NOMO-1 (cell line): ENCODE measurements at regions not wholly inside any gene's neighbourhood (a gene's known extent, or its start where the extent isn't known, plus 50 kb on each side); places are given as distances from the start of the nearest gene placed in this dataset.

Experiments
- DNase-seq, 2 experiments: peaks; one replicate each; lab custom pipeline; 2025; ENCODE audit not compliant: unreplicated experiment in 2 of 2; lab: John Stamatoyannopoulos, UW

GRCh38 chr13:107091428-107091827 lies 523.5 kb upstream of the ARGLU1 start:
- no peak for DNase-seq

- no peak for DNase-seq
Measured at GRCh38 chr13:107088061-107088460, 520.1 kb upstream of the ARGLU1 start.

GRCh38 chr13:107079423-107080049 lies 511.6 kb upstream of the ARGLU1 start:
- no peak for DNase-seq

GRCh38 chr13:107078229-107078765 lies 510.4 kb upstream of the ARGLU1 start:
- DNase-seq, result no peak

GRCh38 chr13:107076801-107077200 lies 508.9 kb upstream of the ARGLU1 start:
- no peak for DNase-seq

- no peak for DNase-seq
Measured at GRCh38 chr13:107075576-107075975, 507.6 kb upstream of the ARGLU1 start.

- DNase-seq, result no peak
Measured at GRCh38 chr13:107070792-107071191, 502.9 kb upstream of the ARGLU1 start.

- no peak for DNase-seq
Measured at GRCh38 chr13:107069108-107069776, 501.3 kb upstream of the ARGLU1 start.

- DNase-seq, result no peak
Measured at GRCh38 chr13:107067381-107067780, 499.4 kb upstream of the ARGLU1 start.

GRCh38 chr13:107066355-107066754 lies 498.4 kb upstream of the ARGLU1 start:
- no peak for DNase-seq

GRCh38 chr13:107065036-107065435 lies 497.1 kb upstream of the ARGLU1 start:
- DNase-seq, result no peak

GRCh38 chr13:107057028-107057631 lies 489.2 kb upstream of the ARGLU1 start:
- no peak for DNase-seq

- no peak for DNase-seq
Measured at GRCh38 chr13:107043021-107043956, 475.4 kb upstream of the ARGLU1 start.

- no peak for DNase-seq
Measured at GRCh38 chr13:107035778-107036177, 467.8 kb upstream of the ARGLU1 start.

- no peak for DNase-seq
Measured at GRCh38 chr13:107035186-107035585, 467.2 kb upstream of the ARGLU1 start.

- DNase-seq, result no peak
Measured at GRCh38 chr13:107034236-107034872, 466.4 kb upstream of the ARGLU1 start.

- DNase-seq, result no peak
Measured at GRCh38 chr13:107031716-107032115, 463.8 kb upstream of the ARGLU1 start.

- no peak for DNase-seq
Measured at GRCh38 chr13:107028751-107029150, 460.8 kb upstream of the ARGLU1 start.

- no peak for DNase-seq
Measured at GRCh38 chr13:107025991-107026390, 458.1 kb upstream of the ARGLU1 start.

GRCh38 chr13:107023335-107023734 lies 455.4 kb upstream of the ARGLU1 start:
- DNase-seq, result no peak
